Medulla oblongata (tissue), 1 donor: ENCODE measurements at regions not wholly inside any gene's neighbourhood (a gene's known extent, or its start where the extent isn't known, plus 50 kb on each side); places are given as distances from the start of the nearest gene placed in this dataset.

ENCODE experiments used
- DNase-seq: peaks from one replicate; pipeline ENCODE4 v3.0.0-alpha.2; 2015; ENCODE audit errors: extremely low spot score

DNA sequence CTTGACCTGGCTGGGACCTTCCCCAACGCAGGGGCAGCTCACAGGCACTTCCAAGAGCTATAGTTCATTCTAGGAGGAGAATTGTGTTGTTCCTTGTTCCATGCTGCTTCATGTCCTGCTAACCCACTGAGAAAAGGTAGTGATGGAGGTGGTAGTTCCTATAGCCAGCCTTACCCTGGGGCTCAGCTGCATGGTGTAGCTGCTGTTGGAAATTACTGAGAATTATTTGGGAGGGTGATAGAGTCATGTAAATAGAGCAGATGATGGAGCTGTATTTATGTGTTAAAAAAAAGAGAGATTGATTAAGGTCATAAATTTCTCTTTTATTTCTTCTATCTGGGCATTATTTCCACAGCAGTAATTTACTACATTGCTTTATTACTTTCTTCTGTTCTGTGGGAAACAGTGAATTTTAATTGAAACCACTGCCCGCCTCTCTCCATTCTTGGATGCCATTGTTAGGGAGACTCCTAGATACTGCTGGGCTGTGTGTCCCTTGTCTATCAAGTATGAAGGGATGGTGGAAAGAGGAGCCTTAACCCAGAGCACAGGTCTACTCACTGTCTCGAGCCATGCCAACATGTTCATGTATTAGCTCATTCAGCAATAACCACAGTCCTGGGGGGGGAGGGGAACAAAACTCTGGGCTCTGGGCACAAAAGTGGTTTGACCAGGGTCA lies 309.2 kb downstream of the FAT3 start:
- no peak for DNase-seq

GRCh38 chr11:92536883-92537282 lies 312.3 kb downstream of the FAT3 start:
- DNase-seq, result no peak

- DNase-seq, result no peak
Observed at GRCh38 chr11:92540096-92540495, 315.5 kb downstream of the FAT3 start.

DNA sequence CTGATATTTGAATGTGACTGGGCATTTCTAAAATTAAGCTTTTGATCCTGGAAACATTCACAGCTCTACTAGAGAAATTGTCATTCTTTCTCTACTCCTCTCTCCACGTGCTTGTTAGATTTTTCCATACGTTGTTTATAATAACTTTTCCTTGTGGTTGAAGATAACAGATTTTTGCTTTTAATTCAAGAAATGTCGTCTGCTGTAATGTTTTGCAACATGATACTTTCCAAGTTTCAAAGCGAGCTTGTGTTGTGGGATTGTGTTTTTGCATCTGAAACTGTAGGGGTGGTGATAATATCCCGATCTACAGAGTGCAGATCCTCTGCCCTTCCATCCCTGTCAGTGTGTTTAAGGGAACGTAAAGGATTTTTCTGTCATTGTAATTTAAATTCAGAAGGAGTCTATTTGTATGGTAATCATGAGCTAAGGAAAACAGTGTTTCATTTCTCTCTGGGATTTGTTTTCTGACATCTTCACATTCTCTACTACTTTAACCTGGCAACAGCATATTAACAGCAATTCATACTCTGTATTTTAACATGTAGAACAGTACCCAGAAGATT lies 321.4 kb downstream of the FAT3 start:
- DNase-seq, result no peak

GRCh38 chr11:92546603-92547002 lies 322.0 kb downstream of the FAT3 start:
- no peak for DNase-seq

- DNase-seq, result peak; percentile 59
Observed at GRCh38 chr11:92550411-92550810, 325.8 kb downstream of the FAT3 start.

DNA sequence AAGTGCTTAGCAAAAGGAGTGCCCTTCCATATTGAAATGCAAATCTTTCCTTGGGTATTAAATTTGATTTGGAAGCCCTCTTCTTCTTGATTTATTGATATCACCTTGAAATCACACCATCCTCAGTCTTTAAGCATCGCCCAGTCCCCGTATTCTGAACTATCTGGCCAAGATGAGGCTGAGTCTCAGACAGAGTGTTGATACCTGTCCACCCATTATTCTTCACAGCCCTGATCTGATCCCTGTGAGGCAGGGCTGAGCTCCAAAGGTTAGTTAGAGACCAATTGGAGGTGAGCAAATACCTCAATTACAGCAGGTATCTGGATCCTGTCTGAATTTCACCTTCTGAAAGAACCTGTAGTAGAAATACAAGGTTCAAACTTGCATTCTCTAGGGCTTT lies 326.3 kb downstream of the FAT3 start:
- DNase-seq, result no peak

- no peak for DNase-seq
Observed at GRCh38 chr11:92552942-92553341, 328.3 kb downstream of the FAT3 start.

DNA sequence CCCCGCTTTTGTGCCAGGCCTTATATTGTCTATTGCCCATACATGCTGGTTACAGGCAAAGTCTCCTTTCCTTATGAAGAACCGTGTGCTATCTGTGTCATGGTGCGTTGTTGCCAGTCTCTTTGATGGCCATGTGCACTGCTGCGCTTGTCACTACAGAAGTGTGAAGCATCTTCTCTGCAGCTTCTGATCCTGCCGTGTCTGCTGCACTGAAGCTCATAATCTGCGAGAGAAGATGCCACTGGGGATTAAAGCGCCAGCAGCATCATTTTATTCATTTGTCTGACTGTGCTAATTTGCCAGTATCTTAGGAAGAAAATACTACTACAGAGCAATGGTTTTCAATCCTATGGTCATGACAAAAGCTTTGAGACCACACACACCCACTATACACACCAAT lies 330.1 kb downstream of the FAT3 start:
- no peak for DNase-seq

GRCh38 chr11:92556431-92556830 lies 331.8 kb downstream of the FAT3 start:
- DNase-seq, result no peak

GRCh38 chr11:92557879-92558278 lies 333.3 kb downstream of the FAT3 start:
- DNase-seq, result no peak

GRCh38 chr11:92558323-92558722 lies 333.7 kb downstream of the FAT3 start:
- DNase-seq, result no peak

- DNase-seq, result no peak
Observed at GRCh38 chr11:92569726-92570125, 345.1 kb downstream of the FAT3 start.

DNA sequence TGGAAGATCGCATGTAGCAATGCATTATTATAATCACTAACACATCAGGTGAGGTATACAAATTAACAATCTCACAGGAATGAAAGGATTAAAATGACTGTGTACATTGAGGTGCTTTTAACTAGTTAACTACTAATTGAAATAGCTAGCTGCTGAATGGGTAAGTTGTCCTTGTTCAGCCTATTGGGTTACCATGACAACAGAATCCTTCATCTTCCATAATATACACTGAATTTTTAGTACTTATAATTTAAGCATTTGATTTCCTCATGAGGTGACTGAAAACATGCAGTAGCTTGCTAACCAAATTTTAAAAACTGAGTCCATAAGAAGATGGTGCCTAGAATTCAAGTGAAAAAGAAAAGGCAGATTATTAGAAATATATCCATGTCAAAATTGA lies 347.9 kb downstream of the FAT3 start:
- DNase-seq, result no peak

- DNase-seq, result no peak
Observed at GRCh38 chr11:92576315-92576714, 351.7 kb downstream of the FAT3 start.

DNA sequence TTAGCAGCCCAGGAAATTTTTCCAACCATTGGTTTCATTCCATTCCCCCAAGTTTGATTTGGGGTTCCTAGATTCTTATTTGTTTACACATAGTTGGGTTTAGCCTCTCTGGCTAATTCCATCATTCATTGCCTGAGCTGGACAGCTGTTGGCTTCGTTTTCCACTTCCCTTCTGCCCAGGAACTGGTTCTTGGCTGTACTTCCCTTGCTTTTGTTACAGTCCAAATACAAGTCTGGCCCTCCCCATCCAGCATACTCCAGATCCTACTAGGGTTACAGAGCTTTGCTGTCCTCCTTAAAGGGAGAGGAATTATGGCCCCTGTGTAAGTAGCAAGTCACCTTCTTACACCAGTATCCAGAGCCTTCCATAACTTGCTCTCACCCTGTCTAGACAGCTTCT lies 356.3 kb downstream of the FAT3 start:
- DNase-seq, result peak; percentile 67

GRCh38 chr11:92588393-92588792 lies 363.8 kb downstream of the FAT3 start:
- DNase-seq, result no peak

DNA sequence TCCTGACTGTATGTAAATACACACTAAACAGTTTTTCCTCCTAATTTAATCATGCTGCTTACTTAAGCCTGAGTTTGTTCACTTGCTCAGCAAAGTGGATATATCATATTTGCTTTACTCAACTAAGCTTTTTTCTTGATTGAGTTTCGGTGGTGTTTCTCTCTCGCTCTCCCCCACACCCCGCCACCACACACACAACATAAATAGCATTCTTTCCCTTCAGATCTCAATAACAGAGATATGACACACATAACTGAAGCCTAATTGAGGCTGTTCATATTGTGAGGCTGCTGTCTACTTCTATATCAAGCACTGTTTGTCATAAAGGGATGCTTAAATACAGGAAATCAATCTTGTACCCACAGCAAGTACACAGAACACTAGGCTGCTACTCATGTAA lies 364.9 kb downstream of the FAT3 start:
- DNase-seq, result no peak

DNA sequence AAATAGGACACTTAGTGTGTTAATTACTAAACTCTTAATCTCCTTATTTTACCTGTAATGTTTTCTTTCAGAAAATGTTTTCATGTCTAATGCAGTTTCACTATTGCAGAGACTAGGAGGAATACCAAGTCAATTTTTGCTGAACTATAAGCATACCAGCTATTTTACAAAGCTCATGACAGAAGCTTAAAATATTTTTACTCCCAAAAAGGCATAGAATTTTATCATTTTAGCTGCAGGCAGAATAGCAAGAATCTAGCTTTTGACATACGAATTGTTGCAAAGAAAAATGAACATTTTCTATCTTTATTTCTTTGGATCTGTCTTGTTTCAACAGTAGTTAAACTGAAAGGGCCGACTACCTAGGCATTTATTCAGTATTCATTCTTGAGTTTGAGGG lies 366.9 kb downstream of the FAT3 start:
- no peak for DNase-seq

- DNase-seq, result no peak
Observed at GRCh38 chr11:92594251-92594650, 369.6 kb downstream of the FAT3 start.

DNA sequence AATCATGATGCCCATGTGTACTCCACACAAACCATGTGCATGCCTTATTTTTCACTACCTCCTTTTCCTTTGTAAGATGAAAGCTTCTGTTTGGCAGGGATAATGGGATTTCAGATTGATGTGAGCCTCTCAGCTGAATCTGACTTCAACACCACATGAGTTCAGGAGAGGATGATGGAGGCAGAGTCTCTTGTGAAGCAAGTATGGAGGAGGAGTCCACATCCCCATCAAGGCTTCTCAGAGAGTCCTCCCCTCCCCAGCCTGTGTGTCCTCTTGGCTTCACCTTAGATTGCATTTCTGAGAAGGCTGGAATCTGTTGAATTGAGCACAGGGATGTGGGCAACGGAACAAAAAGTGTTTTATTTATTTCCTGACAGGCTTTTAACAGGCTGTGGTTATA lies 370.4 kb downstream of the FAT3 start:
- no peak for DNase-seq

GRCh38 chr11:92596596-92597317 lies 372.1 kb downstream of the FAT3 start:
- DNase-seq, result no peak

DNA sequence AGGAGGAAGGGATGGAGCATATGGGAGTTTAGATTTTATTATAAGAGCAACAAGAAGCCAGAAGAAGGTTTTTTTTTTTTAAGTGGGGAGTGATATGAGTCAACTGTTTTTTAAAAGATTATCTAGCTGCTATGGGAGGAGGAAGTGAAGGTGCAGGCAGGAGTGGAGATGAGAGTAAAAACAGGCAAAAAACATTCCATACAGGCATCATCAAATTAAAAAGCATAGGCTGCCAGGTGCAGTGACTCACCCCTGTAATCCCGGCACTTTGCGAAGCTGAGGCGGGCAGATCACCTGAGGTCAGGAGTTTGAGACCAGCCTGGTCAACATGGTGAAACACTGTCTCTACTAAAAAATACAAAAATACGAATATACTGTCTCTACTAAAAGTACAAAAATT lies 368.4 kb upstream of the MTNR1B start:
- no peak for DNase-seq
